Sigmoid colon (tissue), 3 donors: ENCODE measurements at regions not wholly inside any gene's neighbourhood (a gene's known extent, or its start where the extent isn't known, plus 50 kb on each side); places are given as distances from the start of the nearest gene placed in this dataset.

Experiments
- CTCF ChIP-seq, 4 experiments: fragments of 450-650 bp in 3 of 4; fragments of 200-600 bp in 1 of 4; IDR thresholded peaks; one replicate each; pipeline ENCODE4 v1.5.1; 2016 to 2019; ENCODE audit warnings: antibody characterized with exemption in 4 of 4, mild to moderate bottlenecking in 3 of 4, moderate library complexity in 2 of 4
- POLR2A ChIP-seq, 2 donors: fragments of 450-650 bp; IDR thresholded peaks; one replicate each; pipeline ENCODE4 v1.6.1; 2016; ENCODE audit warnings: antibody characterized with exemption in 2 of 2, mild to moderate bottlenecking in 2 of 2, moderate library complexity in 2 of 2

- TF ChIP-seq CTCF (IDR thresholded peaks at IDR 0.05): no peak
- no peak for TF ChIP-seq POLR2A (IDR thresholded peaks at IDR 0.05)
Measured at GRCh38 chr6:144564202-144564601, 279.1 kb downstream of the UTRN start.
